C4-2B (cell line): ENCODE measurements at regions not wholly inside any gene's neighbourhood (a gene's known extent, or its start where the extent isn't known, plus 50 kb on each side); places are given as distances from the start of the nearest gene placed in this dataset.

Source experiments
- H3K27ac ChIP-seq: fragments of 450-650 bp; 2 replicates; pipeline ENCODE4 v1.5.1; 2017
- ZFX ChIP-seq: fragments of 450-650 bp; IDR thresholded peaks from 2 replicates; pipeline ENCODE4 v1.6.1; 2017
- TF ChIP-seq, protein P1 (sequence below): fragments of 450-650 bp; conservative IDR thresholded peaks from 2 replicates; pipeline ENCODE4 v1.5.1; 2017; ENCODE audit warnings: mild to moderate bottlenecking

GRCh38 chr6:26158076-26158580 lies 70.9 kb downstream of the HFE start:
- TF ChIP-seq, protein P1, sequence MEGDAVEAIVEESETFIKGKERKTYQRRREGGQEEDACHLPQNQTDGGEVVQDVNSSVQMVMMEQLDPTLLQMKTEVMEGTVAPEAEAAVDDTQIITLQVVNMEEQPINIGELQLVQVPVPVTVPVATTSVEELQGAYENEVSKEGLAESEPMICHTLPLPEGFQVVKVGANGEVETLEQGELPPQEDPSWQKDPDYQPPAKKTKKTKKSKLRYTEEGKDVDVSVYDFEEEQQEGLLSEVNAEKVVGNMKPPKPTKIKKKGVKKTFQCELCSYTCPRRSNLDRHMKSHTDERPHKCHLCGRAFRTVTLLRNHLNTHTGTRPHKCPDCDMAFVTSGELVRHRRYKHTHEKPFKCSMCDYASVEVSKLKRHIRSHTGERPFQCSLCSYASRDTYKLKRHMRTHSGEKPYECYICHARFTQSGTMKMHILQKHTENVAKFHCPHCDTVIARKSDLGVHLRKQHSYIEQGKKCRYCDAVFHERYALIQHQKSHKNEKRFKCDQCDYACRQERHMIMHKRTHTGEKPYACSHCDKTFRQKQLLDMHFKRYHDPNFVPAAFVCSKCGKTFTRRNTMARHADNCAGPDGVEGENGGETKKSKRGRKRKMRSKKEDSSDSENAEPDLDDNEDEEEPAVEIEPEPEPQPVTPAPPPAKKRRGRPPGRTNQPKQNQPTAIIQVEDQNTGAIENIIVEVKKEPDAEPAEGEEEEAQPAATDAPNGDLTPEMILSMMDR: no peak
- TF ChIP-seq ZFX: no peak

DNA sequence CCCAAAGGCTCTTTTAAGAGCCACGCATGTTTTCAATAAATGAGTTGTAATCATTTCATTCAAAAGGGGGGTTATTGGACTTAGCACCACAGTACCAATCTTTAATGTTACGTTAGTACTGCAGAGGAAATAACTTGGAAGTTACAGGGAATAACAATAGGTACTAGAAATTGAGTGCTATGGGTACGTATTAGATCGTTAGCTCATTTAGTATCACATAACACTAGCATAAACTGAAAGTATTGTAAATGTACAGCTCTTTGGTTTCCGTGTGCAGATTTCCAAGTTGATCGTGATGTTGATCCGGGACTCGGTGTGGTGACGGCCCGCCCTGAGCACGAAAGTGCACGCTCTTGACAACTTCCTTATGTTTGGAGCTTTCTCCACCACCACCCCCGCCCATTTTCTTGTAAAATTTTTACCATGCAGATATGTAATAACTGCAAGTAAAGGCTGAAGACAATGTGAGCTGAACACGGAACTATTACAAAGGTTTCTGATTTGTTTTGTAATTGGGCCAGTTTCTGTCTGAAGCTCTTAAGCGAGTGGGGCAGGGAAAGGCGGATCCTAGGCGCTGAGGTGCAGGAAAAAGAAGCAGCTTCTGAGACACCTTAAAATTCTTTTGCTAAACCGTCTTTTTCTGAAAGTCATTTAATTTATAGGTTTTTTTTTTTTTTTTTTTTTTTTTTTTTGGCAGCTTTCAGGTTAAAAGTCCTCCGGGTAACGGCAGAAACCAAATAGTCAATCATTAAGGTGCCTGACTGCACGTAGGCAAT lies 71.5 kb downstream of the HFE start:
- TF ChIP-seq ZFX: no peak
- TF ChIP-seq, protein P1: no peak
- peak overlapping the region; percentile 96 for H3K27ac ChIP-seq

More at GRCh38 chr6:26158076-26158580, 70.9 kb downstream of the HFE start:
- peak overlapping the region; percentile 96 for H3K27ac ChIP-seq

DNA sequence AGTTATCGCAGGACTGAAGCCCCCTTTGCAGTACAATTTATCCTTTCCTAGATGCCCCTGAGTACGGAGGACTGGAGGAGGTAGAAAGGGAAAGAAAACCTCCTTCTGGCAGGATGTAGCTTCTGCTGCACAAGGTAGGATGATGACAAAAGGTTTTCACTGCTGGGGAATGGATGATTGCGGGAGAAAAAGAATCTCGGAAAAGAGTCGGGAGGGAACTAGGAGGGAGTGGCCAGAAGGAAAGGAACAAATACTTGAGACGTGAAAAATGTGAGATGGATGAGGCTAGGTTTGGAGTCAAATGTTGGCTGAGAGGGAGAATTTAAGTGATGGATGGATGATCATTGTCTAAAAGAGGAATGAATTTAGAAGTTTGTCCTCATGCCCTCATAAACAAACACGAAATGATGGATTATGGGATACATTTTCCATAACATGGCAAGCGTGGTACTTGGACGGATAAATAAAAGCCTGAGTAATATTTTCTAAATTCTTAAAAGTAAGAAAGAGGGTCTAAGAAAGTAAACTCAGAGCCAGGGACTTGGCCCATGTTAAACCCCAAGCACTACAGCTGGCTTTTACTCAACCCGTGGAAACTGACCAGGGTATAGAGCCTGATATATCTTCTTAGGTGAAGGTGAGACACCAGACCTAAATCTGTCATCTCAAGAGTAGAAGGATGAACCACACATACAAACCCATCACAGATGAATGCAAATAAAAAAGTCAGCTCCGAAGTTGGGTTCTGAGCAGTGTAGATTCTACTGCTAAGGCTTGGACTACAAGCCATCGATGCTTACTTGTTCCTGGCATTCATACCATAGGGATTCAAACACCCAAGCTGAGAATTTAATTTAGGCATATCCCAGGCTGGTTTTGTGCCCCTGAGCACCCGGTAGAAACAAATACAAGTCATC lies 72.4 kb downstream of the HFE start:
- TF ChIP-seq ZFX: no peak
- TF ChIP-seq, protein P1: no peak
- peak overlapping the region; percentile 96; the same call in 1 of the 2 replicates for H3K27ac ChIP-seq

DNA sequence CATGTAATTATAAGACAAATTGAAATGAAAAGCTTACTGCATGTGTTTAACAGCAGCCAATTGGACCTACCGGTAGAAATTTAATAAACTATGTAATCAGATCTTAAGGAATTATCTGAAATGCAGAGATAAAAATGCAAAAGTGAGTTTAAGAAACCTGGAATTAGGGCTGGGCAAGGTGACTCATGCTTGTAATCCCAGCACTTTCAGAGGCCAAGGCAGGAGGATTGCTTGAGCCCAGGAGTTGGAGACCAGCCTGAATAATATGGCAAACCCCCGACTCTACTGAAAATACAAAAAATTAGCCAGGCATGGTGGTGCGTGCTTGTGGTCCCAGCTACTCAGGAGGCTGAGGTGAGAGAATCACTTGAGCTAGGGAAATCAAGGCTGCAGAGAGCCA lies 74.1 kb downstream of the HFE start:
- TF ChIP-seq, protein P1: no peak
- no peak for TF ChIP-seq ZFX
- H3K27ac ChIP-seq: no peak overlapping the region

GRCh38 chr6:26162399-26162798 lies 75.2 kb downstream of the HFE start:
- H3K27ac ChIP-seq: no peak overlapping the region
- TF ChIP-seq, protein P1: no peak
- TF ChIP-seq ZFX: no peak

DNA sequence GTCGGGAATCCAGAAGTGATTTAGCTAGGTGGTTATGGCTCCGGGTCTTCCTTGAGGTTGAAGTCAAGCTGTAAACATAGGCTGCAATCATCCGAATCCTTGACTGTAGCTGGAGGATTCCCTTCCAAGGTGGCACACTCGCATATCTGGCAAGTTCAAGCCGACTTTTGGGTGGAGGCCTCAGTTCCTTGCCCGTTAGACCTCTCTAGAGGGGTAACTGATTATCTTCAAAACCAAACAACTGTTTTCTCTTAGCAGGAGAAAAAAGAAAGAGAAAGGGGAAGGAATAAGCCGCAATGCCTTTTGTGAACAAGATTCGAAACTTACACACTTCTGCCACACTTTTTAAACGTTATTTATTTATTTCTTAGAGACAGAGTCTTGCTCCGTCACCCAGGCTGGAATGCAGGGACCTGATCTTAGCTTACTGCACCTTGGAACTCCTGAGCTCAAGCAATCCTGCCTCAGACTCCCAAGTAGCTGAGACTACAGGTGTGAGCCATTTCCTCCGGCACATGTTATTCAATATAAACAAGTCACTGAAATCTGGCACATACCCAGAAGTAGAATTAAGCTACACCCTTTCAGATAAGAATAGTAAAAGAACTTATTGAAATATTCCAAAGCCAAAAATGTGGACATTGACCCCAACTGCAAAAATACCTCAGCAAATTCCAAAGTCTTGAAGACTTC lies 76.3 kb downstream of the HFE start:
- no peak overlapping the region for H3K27ac ChIP-seq

More for the DNA sequence above, 76.3 kb downstream of the HFE start:
- TF ChIP-seq, protein P1: no peak
